Suprapubic skin (tissue), 3 donors: ENCODE measurements at regions not wholly inside any gene's neighbourhood (a gene's known extent, or its start where the extent isn't known, plus 50 kb on each side); places are given as distances from the start of the nearest gene placed in this dataset.

Experiments
- EP300 ChIP-seq: sonication (generic); formaldehyde crosslinking; IDR thresholded peaks from one replicate; pipeline ENCODE4 v1.6.1; 2017; ENCODE audit warnings: antibody characterized with exemption
- POLR2A ChIP-seq, 2 donors: fragments of 450-650 bp; IDR thresholded peaks; one replicate each; pipeline ENCODE4 v1.6.1; 2017; ENCODE audit warnings: antibody characterized with exemption in 2 of 2, mild to moderate bottlenecking in 2 of 2, moderate library complexity in 2 of 2
- TF ChIP-seq, protein P1 (sequence below), 2 donors: fragments of 200-600 bp in 1 of 2; fragments of 450-650 bp in 1 of 2; sonication (generic) in 1 of 2; IDR thresholded peaks; one replicate each; pipeline ENCODE4 v1.5.1; 2016 to 2019; ENCODE audit warnings: antibody characterized with exemption in 2 of 2, mild to moderate bottlenecking in 1 of 2, moderate library complexity in 1 of 2

DNA sequence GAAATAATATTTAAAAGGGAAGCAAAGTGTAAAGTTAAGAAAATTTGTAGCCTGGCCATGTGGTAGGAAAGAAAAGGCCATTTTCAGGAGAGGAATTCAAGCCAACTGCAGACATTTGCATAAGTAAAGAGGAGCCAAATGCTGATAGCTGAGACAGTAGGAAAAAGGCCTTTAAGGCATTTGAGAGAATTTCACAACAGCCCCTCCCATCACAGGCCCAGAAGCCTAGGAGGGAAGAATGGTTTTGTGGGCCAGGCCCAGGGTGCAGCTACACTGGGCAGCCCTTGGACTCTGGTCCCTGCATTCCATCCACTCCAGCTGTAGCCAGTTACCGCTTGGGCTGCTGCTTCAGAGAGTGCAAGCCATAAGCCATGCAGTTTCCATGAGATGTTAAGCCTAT lies 1556.8 kb downstream of the EFNA5 start:
- TF ChIP-seq, protein P1, sequence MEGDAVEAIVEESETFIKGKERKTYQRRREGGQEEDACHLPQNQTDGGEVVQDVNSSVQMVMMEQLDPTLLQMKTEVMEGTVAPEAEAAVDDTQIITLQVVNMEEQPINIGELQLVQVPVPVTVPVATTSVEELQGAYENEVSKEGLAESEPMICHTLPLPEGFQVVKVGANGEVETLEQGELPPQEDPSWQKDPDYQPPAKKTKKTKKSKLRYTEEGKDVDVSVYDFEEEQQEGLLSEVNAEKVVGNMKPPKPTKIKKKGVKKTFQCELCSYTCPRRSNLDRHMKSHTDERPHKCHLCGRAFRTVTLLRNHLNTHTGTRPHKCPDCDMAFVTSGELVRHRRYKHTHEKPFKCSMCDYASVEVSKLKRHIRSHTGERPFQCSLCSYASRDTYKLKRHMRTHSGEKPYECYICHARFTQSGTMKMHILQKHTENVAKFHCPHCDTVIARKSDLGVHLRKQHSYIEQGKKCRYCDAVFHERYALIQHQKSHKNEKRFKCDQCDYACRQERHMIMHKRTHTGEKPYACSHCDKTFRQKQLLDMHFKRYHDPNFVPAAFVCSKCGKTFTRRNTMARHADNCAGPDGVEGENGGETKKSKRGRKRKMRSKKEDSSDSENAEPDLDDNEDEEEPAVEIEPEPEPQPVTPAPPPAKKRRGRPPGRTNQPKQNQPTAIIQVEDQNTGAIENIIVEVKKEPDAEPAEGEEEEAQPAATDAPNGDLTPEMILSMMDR (IDR thresholded peaks at IDR 0.05), result no peak
- no peak for TF ChIP-seq POLR2A (IDR thresholded peaks at IDR 0.05)
- TF ChIP-seq EP300, result no peak
